GM23338 (cell line): ENCODE measurements at regions not wholly inside any gene's neighbourhood (a gene's known extent, or its start where the extent isn't known, plus 50 kb on each side); places are given as distances from the start of the nearest gene placed in this dataset.

Experiments
- ATAC-seq: fragments of 200-7000 bp; cut with Tn5 transposase; 3 replicates; pipeline ENCODE4 v1.9.1; 2020
- DNase-seq: peaks from one replicate; pipeline ENCODE4 v3.0.0-alpha.2; 2015; ENCODE audit warnings: low spot score
- H2AFZ ChIP-seq: fragments of 200-600 bp; sonication (generic); 2 replicates; pipeline ENCODE4 v1.8.0; 2016; ENCODE audit warnings: antibody characterized with exemption, mild to moderate bottlenecking, moderate library complexity
- H3F3A ChIP-seq: fragments of 200-600 bp; sonication (generic); replicated peaks from 2 replicates; pipeline ENCODE4 v1.8.0; 2017; ENCODE audit warnings: antibody characterized with exemption, mixed run types, low read depth
- H3K27ac ChIP-seq: fragments of 200-600 bp; sonication (generic); 2 replicates; pipeline ENCODE4 v1.6.1; 2016; ENCODE audit warnings: low read depth
- H3K27me3 ChIP-seq: fragments of 200-600 bp; sonication (generic); 2 replicates; pipeline ENCODE4 v1.8.0; 2016; ENCODE audit warnings: mild to moderate bottlenecking, mixed run types, moderate library complexity; ENCODE audit not compliant: insufficient read depth
- H3K36me3 ChIP-seq: fragments of 200-600 bp; sonication (generic); 2 replicates; pipeline ENCODE4 v1.8.0; 2016; ENCODE audit warnings: mild to moderate bottlenecking; ENCODE audit not compliant: insufficient read depth
- H3K4me1 ChIP-seq: fragments of 200-600 bp; sonication (generic); 2 replicates; pipeline ENCODE4 v1.8.0; 2016; ENCODE audit warnings: mild to moderate bottlenecking, moderate library complexity; ENCODE audit not compliant: insufficient read depth
- H3K4me2 ChIP-seq: fragments of 200-600 bp; sonication (generic); 2 replicates; pipeline ENCODE4 v1.7.1; 2017; ENCODE audit warnings: mixed run types
- H3K4me3 ChIP-seq: fragments of 200-600 bp; sonication (generic); 2 replicates; pipeline ENCODE4 v1.6.1; 2016; ENCODE audit warnings: mixed run types
- H3K79me2 ChIP-seq: fragments of 200-600 bp; sonication (generic); replicated peaks from 2 replicates; pipeline ENCODE4 v1.8.0; 2017; ENCODE audit warnings: mild to moderate bottlenecking; ENCODE audit not compliant: insufficient read depth
- H3K9me2 ChIP-seq: fragments of 200-600 bp; sonication (generic); 2 replicates; pipeline ENCODE4 v1.8.0; 2017; ENCODE audit not compliant: insufficient read depth
- H4K20me1 ChIP-seq: fragments of 200-600 bp; sonication (generic); replicated peaks from 2 replicates; pipeline ENCODE4 v1.8.0; 2017; ENCODE audit warnings: mild to moderate bottlenecking; ENCODE audit not compliant: insufficient read depth
- H3K27ac Mint-ChIP-seq: 2 replicates; pipeline ENCODE4 v1.8.0; 2020; ENCODE audit warnings: inconsistent platforms, mild to moderate bottlenecking, moderate library complexity, mixed read lengths
- H3K27me3 Mint-ChIP-seq: 3 replicates; pipeline ENCODE4 v1.8.0; 2022; ENCODE audit warnings: low read depth, mild to moderate bottlenecking, moderate library complexity, mixed read lengths, inconsistent platforms; ENCODE audit not compliant: insufficient read depth, poor library complexity
- H3K36me3 Mint-ChIP-seq: 3 replicates; pipeline ENCODE4 v1.8.0; 2021; ENCODE audit warnings: low read depth, mild to moderate bottlenecking, inconsistent platforms, moderate library complexity, mixed read lengths
- H3K4me1 Mint-ChIP-seq: 3 replicates; pipeline ENCODE4 v1.8.0; 2020; ENCODE audit warnings: mild to moderate bottlenecking, inconsistent platforms, mixed read lengths
- H3K4me3 Mint-ChIP-seq: 3 replicates; pipeline ENCODE4 v1.8.0; 2021; ENCODE audit warnings: moderate library complexity, mild to moderate bottlenecking, inconsistent platforms, mixed read lengths
- H3K9me3 Mint-ChIP-seq: 3 replicates; pipeline ENCODE4 v1.8.0; 2020; ENCODE audit warnings: moderate library complexity, mild to moderate bottlenecking, inconsistent platforms, mixed read lengths
- CREB1 ChIP-seq: fragments of 250-450 bp; sonication (Bioruptor Pico); IDR thresholded peaks from 2 replicates; pipeline ENCODE4 v1.5.0; 2020; ENCODE audit warnings: low read depth, mild to moderate bottlenecking, moderate library complexity
- EZH2 ChIP-seq: fragments of 200-600 bp; sonication (generic); IDR thresholded peaks from one replicate; pipeline ENCODE4 v1.8.0; 2017; ENCODE audit warnings: antibody characterized with exemption, mild to moderate bottlenecking, low read depth; ENCODE audit not compliant: unreplicated experiment
- EZH2phosphoT487 ChIP-seq: fragments of 200-600 bp; sonication (generic); IDR thresholded peaks from one replicate; pipeline ENCODE4 v1.8.1; 2018; ENCODE audit warnings: antibody characterized with exemption; ENCODE audit not compliant: unreplicated experiment
- JUNB ChIP-seq: IDR thresholded peaks from one replicate; pipeline ENCODE4 v1.6.1; 2016; ENCODE audit warnings: antibody characterized with exemption; ENCODE audit not compliant: unreplicated experiment
- NANOG ChIP-seq: IDR thresholded peaks from 2 replicates; pipeline ENCODE4 v1.6.1; 2016; ENCODE audit warnings: antibody characterized with exemption, borderline replicate concordance
- POLR2AphosphoS5 ChIP-seq: IDR thresholded peaks from 2 replicates; pipeline ENCODE4 v1.6.1; 2016; ENCODE audit warnings: antibody characterized with exemption, low read depth
- STAT1 ChIP-seq: IDR thresholded peaks from one replicate; pipeline ENCODE4 v1.6.1; 2016; ENCODE audit warnings: antibody characterized with exemption; ENCODE audit not compliant: unreplicated experiment
- ZNF114 ChIP-seq: fragments of 250-450 bp; sonication (Bioruptor Pico); IDR thresholded peaks from 2 replicates; pipeline ENCODE4 v1.5.0; 2020; ENCODE audit warnings: mild to moderate bottlenecking, moderate library complexity
- ZNF331 ChIP-seq: fragments of 250-450 bp; sonication (Bioruptor Pico); IDR thresholded peaks from 2 replicates; pipeline ENCODE4 v1.5.0; 2020; ENCODE audit warnings: low read depth, mild to moderate bottlenecking, moderate library complexity
- ZNF462 ChIP-seq: fragments of 250-450 bp; sonication (Bioruptor Pico); IDR thresholded peaks from 2 replicates; pipeline ENCODE4 v1.5.0; 2020; ENCODE audit warnings: mild to moderate bottlenecking, moderate library complexity

- TF ChIP-seq ZNF462: no peak
- TF ChIP-seq EZH2phosphoT487: no peak
- no peak for TF ChIP-seq EZH2
- TF ChIP-seq NANOG: no peak
- TF ChIP-seq POLR2AphosphoS5: no peak
- no peak for TF ChIP-seq ZNF114 (CRISPR knock-in tag)
- TF ChIP-seq ZNF331 (CRISPR knock-in tag): no peak
These were observed 143.5 kb upstream of the BMP2 start (continued) for GRCh38 chr20:6623989-6624388.

- Histone ChIP-seq H3K36me3 (no peaks in the 10 kb centered on the region), H2AFZ (no peak overlapping the region), H3K4me1 (peaks cover 7% of the 10 kb centered on the region; the same call in 1 of the 2 replicates), H3K27ac (no peak overlapping the region), H3K9me2 (peaks cover 12% of the 10 kb centered on the region), H4K20me1 (no peaks in the 10 kb centered on the region), H3F3A (no peaks in the 10 kb centered on the region), H3K27me3 (no peaks in the 10 kb centered on the region), H3K4me3 (no peak overlapping the region), H3K4me2 (no peak overlapping the region), H3K79me2 (no peaks in the 10 kb centered on the region)
- ATAC-seq (no peak), DNase-seq (no peak)
- Mint-ChIP-seq H3K27me3 (no peaks in the 10 kb centered on the region), H3K9me3 (peaks cover 6% of the 10 kb centered on the region; the same call in 2 of the 3 replicates), H3K36me3 (no peaks in the 10 kb centered on the region; the same call in 2 of the 3 replicates), H3K4me3 (no peak overlapping the region), H3K27ac (no peak overlapping the region), H3K4me1 (peaks cover 8% of the 10 kb centered on the region)
- TF ChIP-seq NANOG: no peak
- no peak for TF ChIP-seq POLR2AphosphoS5
- TF ChIP-seq CREB1: no peak
- no peak for TF ChIP-seq JUNB
- no peak for TF ChIP-seq EZH2
- TF ChIP-seq STAT1: no peak
- no peak for TF ChIP-seq ZNF462
- TF ChIP-seq ZNF114 (CRISPR knock-in tag): no peak
These were observed 145.4 kb upstream of the BMP2 start for GRCh38 chr20:6622041-6622440.
